Testis (tissue), 2 donors: ENCODE measurements at regions not wholly inside any gene's neighbourhood (a gene's known extent, or its start where the extent isn't known, plus 50 kb on each side); places are given as distances from the start of the nearest gene placed in this dataset.

Source experiments
- DNase-seq: peaks from one replicate; pipeline ENCODE4 v3.0.0-alpha.2; 2019
- H3K27ac ChIP-seq, 2 donors: fragments of 200-600 bp; sonication (generic); one replicate each; pipeline ENCODE4 v1.5.1; 2019
- H3K27me3 ChIP-seq: fragments of 200-600 bp; sonication (generic); one replicate; pipeline ENCODE4 v1.5.1; 2019
- H3K36me3 ChIP-seq: fragments of 200-600 bp; sonication (generic); one replicate; pipeline ENCODE4 v1.5.1; 2017; ENCODE audit warnings: low read depth; ENCODE audit errors: missing control alignments
- H3K4me1 ChIP-seq: fragments of 200-600 bp; sonication (generic); one replicate; pipeline ENCODE4 v1.5.1; 2019
- H3K4me3 ChIP-seq, 2 donors: fragments of 200-600 bp; sonication (generic); one replicate each; pipeline ENCODE4 v1.5.1; 2017 to 2019
- H3K9me3 ChIP-seq: fragments of 200-600 bp; sonication (generic); one replicate; pipeline ENCODE4 v1.5.1; 2017
- CTCF ChIP-seq, 3 experiments: fragments of 450-650 bp in 2 of 3; fragments of 200-600 bp in 1 of 3; sonication (generic) in 1 of 3; IDR thresholded peaks; one replicate each; pipeline ENCODE4 v1.5.1; 2016 to 2019; ENCODE audit warnings: antibody characterized with exemption in 3 of 3, mild to moderate bottlenecking in 2 of 3, moderate library complexity in 1 of 3
- POLR2A ChIP-seq: fragments of 450-650 bp; IDR thresholded peaks from one replicate; pipeline ENCODE4 v1.6.1; 2017; ENCODE audit warnings: antibody characterized with exemption, mild to moderate bottlenecking, moderate library complexity
- WGBS, 2 donors: methylation state at CpG; one replicate each; pipeline ENCODE4 v1.1.5; 2018; 5-methylcytosine and 5-hydroxymethylcytosine counted together
- intact Hi-C: fragments of 100-400 bp; cut with DNase I; formaldehyde crosslinking; loops from one replicate; pipeline ENCODE4 v1.15.1; 2023; ENCODE audit warnings: low total_unique reads

- H3K27ac ChIP-seq, result no peak overlapping the region
- no peaks in the 10 kb centered on the region for H3K36me3 ChIP-seq
- no peaks in the 10 kb centered on the region for H3K9me3 ChIP-seq
- intact Hi-C loops, result no loop called here
- DNase-seq, result no peak
- no peaks in the 10 kb centered on the region for H3K27me3 ChIP-seq
- no peaks in the 10 kb centered on the region for H3K4me1 ChIP-seq
- no peak overlapping the region for H3K4me3 ChIP-seq
- TF ChIP-seq POLR2A (no peak), CTCF (IDR thresholded peaks at IDR 0.05) (no peak)
- 79 to 93% methylated on average over 9 of the region's 9 CpGs for WGBS, 2 donors
Observed at GRCh38 chr10:123269017-123269552, 114.9 kb downstream of the BUB3 start.

GRCh38 chr10:123269675-123270074 lies 115.5 kb downstream of the BUB3 start:
- intact Hi-C loops, result no loop called here
- TF ChIP-seq POLR2A (no peak), CTCF (IDR thresholded peaks at IDR 0.05) (no peak)
- Histone ChIP-seq H3K9me3 (no peaks in the 10 kb centered on the region), H3K27ac (no peak overlapping the region), H3K4me3 (no peak overlapping the region), H3K27me3 (no peaks in the 10 kb centered on the region), H3K36me3 (no peaks in the 10 kb centered on the region), H3K4me1 (no peaks in the 10 kb centered on the region)
- DNase-seq, result no peak
- 76 to 77% methylated on average over 2 of the region's 2 CpGs for WGBS, 2 donors

GRCh38 chr10:123270221-123270620 lies 116.0 kb downstream of the BUB3 start:
- TF ChIP-seq POLR2A, result no peak
- TF ChIP-seq CTCF (IDR thresholded peaks at IDR 0.05), result no peak
- Histone ChIP-seq H3K36me3 (no peaks in the 10 kb centered on the region), H3K4me3 (no peak overlapping the region), H3K27ac (no peak overlapping the region), H3K27me3 (no peaks in the 10 kb centered on the region), H3K4me1 (no peaks in the 10 kb centered on the region), H3K9me3 (no peaks in the 10 kb centered on the region)
- DNase-seq, result no peak
- WGBS, 2 donors, result 72 to 75% methylated on average over 2 of the region's 2 CpGs
- intact Hi-C loops, result no loop called here

- 86 to 88% methylated on average over 4 of the region's 4 CpGs for WGBS, 2 donors
- no peak for DNase-seq
- H3K27me3 ChIP-seq, result no peaks in the 10 kb centered on the region
- no peak overlapping the region for H3K4me3 ChIP-seq
- H3K36me3 ChIP-seq, result no peaks in the 10 kb centered on the region
- H3K27ac ChIP-seq, result no peak overlapping the region
- TF ChIP-seq CTCF (IDR thresholded peaks at IDR 0.05) (no peak), POLR2A (no peak)
- H3K9me3 ChIP-seq, result no peaks in the 10 kb centered on the region
- intact Hi-C loops, result no loop called here
- H3K4me1 ChIP-seq, result no peaks in the 10 kb centered on the region
Observed at GRCh38 chr10:123270806-123271205, 116.6 kb downstream of the BUB3 start.

- no peak overlapping the region for H3K27ac ChIP-seq
- H3K9me3 ChIP-seq, result no peaks in the 10 kb centered on the region
- WGBS, 2 donors, result 92 to 94% methylated on average over 4 of the region's 4 CpGs
- no peak overlapping the region for H3K4me3 ChIP-seq
- no peaks in the 10 kb centered on the region for H3K4me1 ChIP-seq
- H3K36me3 ChIP-seq, result no peaks in the 10 kb centered on the region
- DNase-seq, result no peak
- TF ChIP-seq CTCF (IDR thresholded peaks at IDR 0.05) (no peak), POLR2A (no peak)
- intact Hi-C loops, result no loop called here
- no peaks in the 10 kb centered on the region for H3K27me3 ChIP-seq
Observed at GRCh38 chr10:123272171-123272570, 118.0 kb downstream of the BUB3 start.
